Common myeloid progenitor, CD34-positive (primary cell): ENCODE measurements at regions not wholly inside any gene's neighbourhood (a gene's known extent, or its start where the extent isn't known, plus 50 kb on each side); places are given as distances from the start of the nearest gene placed in this dataset.

Experiments
- CTCF ChIA-PET: fragments of 350-600 bp; sonication (Branson Sonifier 250); formaldehyde crosslinking; loops from one replicate; lab custom pipeline; 2021; ENCODE audit warnings: antibody characterized with exemption; lab: Charles Lee
- POLR2A ChIA-PET: fragments of 350-600 bp; sonication (Branson Sonifier 250); formaldehyde crosslinking; loops from one replicate; lab custom pipeline; 2021; ENCODE audit warnings: antibody characterized with exemption; lab: Charles Lee
- DNase-seq, 3 donors: peaks; one replicate each; pipeline versions ENCODE4 v3.0.0 to v3.0.0-alpha.2; 2013
- H3K27ac ChIP-seq, 2 experiments: 1 replicate in 1 of 2; 2 replicates in 1 of 2; pipeline ENCODE4 v1.7.0; 2013; ENCODE audit warnings: inconsistent platforms in 2 of 2, low read length in 2 of 2, mild to moderate bottlenecking in 2 of 2, low read depth in 1 of 2, moderate library complexity in 1 of 2; ENCODE audit not compliant: severe bottlenecking in 2 of 2, insufficient read depth in 1 of 2, poor library complexity in 1 of 2
- H3K27me3 ChIP-seq, 5 experiments: replicated peaks in 2 of 5; 1 replicate in 3 of 5; 2 replicates in 2 of 5; pipeline versions ENCODE4 v1.6.1 to v1.7.0; 2013; ENCODE audit warnings: low read length in 4 of 5, mild to moderate bottlenecking in 2 of 5, moderate library complexity in 2 of 5, inconsistent platforms in 1 of 5; ENCODE audit not compliant: insufficient read depth in 5 of 5, control insufficient read depth in 4 of 5
- H3K36me3 ChIP-seq, 4 experiments: 1 replicate in 2 of 4; 2 replicates in 2 of 4; pipeline versions ENCODE4 v1.6.1 to v1.7.0; 2013; ENCODE audit warnings: low read length in 3 of 4, control low read depth in 1 of 4, mild to moderate bottlenecking in 1 of 4; ENCODE audit not compliant: control insufficient read depth in 4 of 4, insufficient read depth in 4 of 4
- H3K4me1 ChIP-seq, 4 experiments: 1 replicate in 3 of 4; 2 replicates in 1 of 4; pipeline versions ENCODE4 v1.6.1 to v1.7.1; 2013; ENCODE audit warnings: low read length in 3 of 4, mild to moderate bottlenecking in 3 of 4, control low read depth in 1 of 4, inconsistent platforms in 1 of 4, moderate library complexity in 1 of 4; ENCODE audit not compliant: control insufficient read depth in 4 of 4, insufficient read depth in 4 of 4; ENCODE audit errors: control extremely low read depth in 1 of 4
- H3K4me3 ChIP-seq, 7 experiments: 1 replicate in 4 of 7; 2 replicates in 3 of 7; pipeline versions ENCODE4 v1.5.1 to v1.7.0; 2013; ENCODE audit warnings: mild to moderate bottlenecking in 7 of 7, low read length in 6 of 7, moderate library complexity in 6 of 7, inconsistent platforms in 2 of 7, low read depth in 2 of 7, control low read depth in 1 of 7; ENCODE audit not compliant: insufficient read depth in 4 of 7, control insufficient read depth in 1 of 7; ENCODE audit errors: extremely low read depth in 1 of 7
- H3K9me3 ChIP-seq, 5 experiments: 1 replicate in 4 of 5; 2 replicates in 1 of 5; pipeline versions ENCODE4 v1.6.1 to v1.7.1; 2013; ENCODE audit warnings: low read length in 4 of 5, mild to moderate bottlenecking in 2 of 5, inconsistent platforms in 1 of 5, low read depth in 1 of 5, moderate library complexity in 1 of 5; ENCODE audit not compliant: control insufficient read depth in 4 of 5, insufficient read depth in 2 of 5; ENCODE audit errors: control extremely low read depth in 1 of 5
- WGBS: methylation state at CpG from one replicate; pipeline ENCODE4 v1.1.5; 2013; ENCODE audit not compliant: insufficient coverage; 5-methylcytosine and 5-hydroxymethylcytosine counted together

DNA sequence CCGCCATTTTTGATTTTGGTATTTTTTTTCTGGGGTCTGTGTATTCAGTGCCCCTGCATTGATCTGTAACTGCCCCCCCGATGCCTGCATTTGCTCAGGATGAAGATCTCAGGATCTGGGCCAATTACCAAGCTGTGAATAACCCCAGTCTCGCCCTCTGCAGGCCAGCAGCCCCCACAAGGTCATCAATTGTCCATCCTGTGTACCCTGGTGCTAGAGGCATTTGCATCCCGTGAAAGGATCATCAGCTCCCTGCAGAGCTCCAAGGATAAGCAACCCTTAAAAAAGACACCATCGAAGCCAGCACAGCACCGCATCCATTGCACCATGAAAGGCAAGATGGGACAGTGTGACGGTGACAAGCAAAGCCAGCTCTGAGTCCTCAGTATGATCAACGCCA, 154.1 kb upstream of the KLHL29 start:
- Histone ChIP-seq H3K9me3 (no peaks in the 10 kb centered on the region), H3K36me3 (no peaks in the 10 kb centered on the region), H3K27ac (no peak overlapping the region), H3K27me3 (no peaks in the 10 kb centered on the region), H3K4me3 (no peak overlapping the region), H3K4me1 (no peaks in the 10 kb centered on the region)
- ChIA-PET CTCF (no interaction called here), POLR2A (no interaction called here)
- no peak for DNase-seq
- WGBS, result 88% methylated on average over 7 of the region's 8 CpGs

GRCh38 chr2:23231865-23232264, 153.1 kb upstream of the KLHL29 start:
- ChIA-PET CTCF (no interaction called here), POLR2A (no interaction called here)
- no peak for DNase-seq
- Histone ChIP-seq H3K36me3 (no peaks in the 10 kb centered on the region), H3K27me3 (no peaks in the 10 kb centered on the region), H3K27ac (no peak overlapping the region), H3K4me1 (no peaks in the 10 kb centered on the region), H3K9me3 (no peaks in the 10 kb centered on the region), H3K4me3 (no peak overlapping the region)
- 97% methylated on average over 7 of the region's 7 CpGs for WGBS

DNA sequence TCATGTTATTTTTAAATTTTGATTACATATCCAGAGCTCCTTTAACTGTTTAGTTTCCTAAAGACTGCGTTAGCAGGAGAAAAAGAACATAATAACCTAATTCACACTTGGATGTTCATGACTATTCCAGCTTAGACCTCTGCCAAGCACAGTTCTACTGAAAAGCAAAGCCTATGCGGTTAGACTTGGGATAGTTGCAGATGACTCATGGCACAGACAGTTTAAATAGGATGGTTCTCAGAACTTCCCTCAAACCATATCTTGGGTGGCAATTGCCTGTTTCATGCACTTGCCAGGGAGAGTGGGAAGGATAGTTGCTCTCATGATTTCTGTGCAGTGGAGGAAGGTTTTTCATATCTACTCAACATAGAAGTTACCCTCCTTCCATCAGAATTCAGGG, 149.7 kb upstream of the KLHL29 start:
- H3K27me3 ChIP-seq, result no peaks in the 10 kb centered on the region
- POLR2A ChIA-PET, result no interaction called here
- WGBS, result 100% methylated on average over 2 of the region's 2 CpGs
- no peak overlapping the region for H3K27ac ChIP-seq
- no peak for DNase-seq
- CTCF ChIA-PET, result no interaction called here
- no peak overlapping the region for H3K4me3 ChIP-seq
- H3K9me3 ChIP-seq, result no peaks in the 10 kb centered on the region
- H3K4me1 ChIP-seq, result no peaks in the 10 kb centered on the region
- no peaks in the 10 kb centered on the region for H3K36me3 ChIP-seq

- Histone ChIP-seq H3K4me1 (no peaks in the 10 kb centered on the region), H3K27ac (no peak overlapping the region), H3K9me3 (no peaks in the 10 kb centered on the region), H3K36me3 (no peaks in the 10 kb centered on the region), H3K27me3 (no peaks in the 10 kb centered on the region), H3K4me3 (no peak overlapping the region)
- no peak for DNase-seq
- POLR2A ChIA-PET, result no interaction called here
- CTCF ChIA-PET, result no interaction called here
- 66% methylated on average over 5 of the region's 6 CpGs for WGBS
Observed at GRCh38 chr2:23235736-23236135, 149.2 kb upstream of the KLHL29 start.

DNA sequence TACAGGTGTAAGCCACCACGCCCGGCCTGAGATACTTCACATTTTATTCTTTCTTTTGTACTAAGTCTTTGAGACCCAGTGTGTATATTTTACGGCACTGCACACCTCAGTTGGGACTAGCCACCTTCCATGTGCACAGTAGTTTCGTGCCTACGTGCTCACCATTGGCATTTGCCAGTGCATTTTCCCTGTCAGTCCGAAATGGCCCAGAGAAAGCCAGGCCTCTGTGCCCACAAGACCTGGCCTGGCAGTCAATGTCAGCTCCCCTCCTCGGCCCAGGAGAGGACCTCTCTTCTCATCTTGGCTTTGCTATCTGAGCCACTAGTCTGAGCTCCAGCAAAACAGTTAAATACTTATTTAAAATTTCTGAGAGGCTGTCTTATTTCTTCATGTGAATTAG, 147.8 kb upstream of the KLHL29 start:
- H3K36me3 ChIP-seq, result no peaks in the 10 kb centered on the region
- DNase-seq, result no peak
- no peaks in the 10 kb centered on the region for H3K9me3 ChIP-seq
- no peak overlapping the region for H3K27ac ChIP-seq
- H3K4me3 ChIP-seq, result no peak overlapping the region
- no peaks in the 10 kb centered on the region for H3K27me3 ChIP-seq
- POLR2A ChIA-PET, result no interaction called here
- CTCF ChIA-PET, result no interaction called here
- 97% methylated on average over 7 of the region's 7 CpGs for WGBS
- H3K4me1 ChIP-seq, result no peaks in the 10 kb centered on the region

GRCh38 chr2:23238011-23238657, 146.8 kb upstream of the KLHL29 start:
- ChIA-PET POLR2A (no interaction called here), CTCF (no interaction called here)
- Histone ChIP-seq H3K9me3 (no peaks in the 10 kb centered on the region), H3K4me1 (no peaks in the 10 kb centered on the region), H3K36me3 (no peaks in the 10 kb centered on the region), H3K27ac (no peak overlapping the region), H3K4me3 (no peak overlapping the region), H3K27me3 (no peaks in the 10 kb centered on the region)
- WGBS, result 93% methylated on average over 4 of the region's 4 CpGs
- no peak for DNase-seq

DNA sequence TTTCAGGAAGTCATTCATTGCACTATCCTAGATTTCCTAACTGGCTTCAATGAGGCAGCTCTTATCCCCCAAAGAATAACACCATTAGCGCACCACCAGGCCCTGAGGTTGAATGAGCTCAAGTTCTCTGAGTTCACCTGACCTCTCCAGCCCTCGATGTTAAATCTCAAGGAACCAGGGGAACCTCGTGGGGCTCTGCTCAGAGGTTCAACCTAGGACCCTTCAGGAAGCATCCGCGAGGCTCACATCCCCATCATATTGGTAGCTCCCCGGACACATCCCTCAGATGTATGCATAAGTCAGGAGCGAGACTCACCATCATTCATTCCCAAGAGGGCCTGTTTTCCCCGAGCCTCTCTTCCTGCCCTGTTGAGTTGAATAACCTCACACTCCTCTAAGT, 145.6 kb upstream of the KLHL29 start:
- no peaks in the 10 kb centered on the region for H3K4me1 ChIP-seq
- POLR2A ChIA-PET, result no interaction called here
- DNase-seq, result no peak
- no peak overlapping the region for H3K4me3 ChIP-seq
- CTCF ChIA-PET, result no interaction called here
- H3K36me3 ChIP-seq, result no peaks in the 10 kb centered on the region
- H3K9me3 ChIP-seq, result no peaks in the 10 kb centered on the region
- 98% methylated on average over 8 of the region's 8 CpGs for WGBS
- H3K27me3 ChIP-seq, result no peaks in the 10 kb centered on the region
- H3K27ac ChIP-seq, result no peak overlapping the region
